GM12878 (cell line): ENCODE measurements at regions not wholly inside any gene's neighbourhood (a gene's known extent, or its start where the extent isn't known, plus 50 kb on each side); places are given as distances from the start of the nearest gene placed in this dataset.

Experiments
- CEBPB ChIP-seq, 2 experiments: fragments of 150-350 bp in 1 of 2; IDR thresholded peaks; 2 replicates each; pipeline ENCODE4 v1.6.1; 2012 to 2014; ENCODE audit warnings: low read depth in 2 of 2, low read length in 2 of 2, borderline replicate concordance in 1 of 2, inconsistent platforms in 1 of 2
- CREB1 ChIP-seq: IDR thresholded peaks from 2 replicates; pipeline ENCODE4 v1.6.1; 2012; ENCODE audit warnings: low read depth, mild to moderate bottlenecking, inconsistent platforms
- EZH2 ChIP-seq: IDR thresholded peaks from 2 replicates; pipeline ENCODE4 v1.6.1; 2012; ENCODE audit warnings: low read depth, mild to moderate bottlenecking, control low read depth, inconsistent platforms, low read length, borderline replicate concordance; ENCODE audit not compliant: control insufficient read depth
- HDGF ChIP-seq: fragments of 450-650 bp; IDR thresholded peaks from 2 replicates; pipeline ENCODE4 v1.6.1; 2016; ENCODE audit warnings: antibody characterized with exemption
- NRF1 ChIP-seq: conservative IDR thresholded peaks from 2 replicates; pipeline ENCODE4 v1.6.1; 2011; ENCODE audit warnings: mild to moderate bottlenecking, low read depth, low read length, improper control_type of control experiment
- RAD21 ChIP-seq: IDR thresholded peaks from 2 replicates; pipeline ENCODE4 v1.6.1; 2011; ENCODE audit warnings: mild to moderate bottlenecking, low read depth, low read length, moderate library complexity; ENCODE audit not compliant: insufficient read depth
- SRF ChIP-seq, 2 experiments: IDR thresholded peaks; 2 replicates each; pipeline ENCODE4 v1.6.1; 2011; ENCODE audit warnings: low read depth in 2 of 2, low read length in 2 of 2, mild to moderate bottlenecking in 1 of 2, moderate library complexity in 1 of 2

GRCh38 chr11:122340607-122341290 is 224.7 kb upstream of the BLID start:
- no peak for TF ChIP-seq HDGF
- TF ChIP-seq NRF1: no peak
- no peak for TF ChIP-seq SRF (IDR thresholded peaks at IDR 0.05; ENCODE audit: low read depth in 2 of 2, low read length in 2 of 2)
- no peak for TF ChIP-seq EZH2
- TF ChIP-seq RAD21: no peak
- TF ChIP-seq CEBPB (IDR thresholded peaks at IDR 0.05; ENCODE audit: borderline replicate concordance in 1 of 2, low read depth in 2 of 2, low read length in 2 of 2): no peak
- no peak for TF ChIP-seq CREB1
